ENCODE measurements at regions not wholly inside any gene's neighbourhood (a gene's known extent, or its start where the extent isn't known, plus 50 kb on each side); places are given as distances from the start of the nearest gene placed in this dataset.

GRCh38 chr13:21834521-21834920 is 163.6 kb downstream of the FGF9 start:
- Histone ChIP-seq H3K9ac (ENCODE audit: control insufficient read depth, extremely low read depth, insufficient read depth, low read length) (no peak overlapping the region), H3K27me3 (ENCODE audit: control insufficient read depth, extremely low read depth, insufficient read depth, low read length) (no peaks in the 10 kb centered on the region), H3K79me2 (ENCODE audit: control insufficient read depth, insufficient read depth, low read length) (no peaks in the 10 kb centered on the region), H3K36me3 (ENCODE audit: control insufficient read depth in 2 of 2, extremely low read depth in 1 of 2, insufficient read depth in 2 of 2, low read length in 2 of 2) (no peaks in the 10 kb centered on the region), H3K9me3 (ENCODE audit: control insufficient read depth, low read depth, low read length) (no peaks in the 10 kb centered on the region), H3K4me3 (ENCODE audit: control insufficient read depth in 2 of 3, extremely low read depth in 1 of 3, insufficient read depth in 2 of 3, low read depth in 1 of 3, low read length in 3 of 3) (no peak overlapping the region), H3K27ac (ENCODE audit: control insufficient read depth, insufficient read depth, low read length) (no peak overlapping the region), H4K20me1 (ENCODE audit: control insufficient read depth, extremely low read depth, insufficient read depth, low read length) (no peaks in the 10 kb centered on the region), H3K4me2 (ENCODE audit: control insufficient read depth, extremely low read depth, insufficient read depth, low read depth, low read length) (no peak overlapping the region), H3K4me1 (ENCODE audit: control insufficient read depth, extremely low read depth, insufficient read depth, low read length) (no peaks in the 10 kb centered on the region), H2AFZ (ENCODE audit: control insufficient read depth, low read length) (no peak overlapping the region), H3K9me1 (ENCODE audit: control insufficient read depth, extremely low read depth, insufficient read depth, low read length) (no peaks in the 10 kb centered on the region)
- TF ChIP-seq CTCF (optimal IDR thresholded peaks at IDR 0.05 in 1 of 3, IDR thresholded peaks at IDR 0.05 in 1 of 3, conservative IDR thresholded peaks at IDR 0.05 in 1 of 3; ENCODE audit: extremely low read depth in 1 of 3, insufficient read depth in 2 of 3, low read length in 3 of 3) (no peak), EZH2 (IDR thresholded peaks at IDR 0.05; ENCODE audit: low read length) (no peak)
- FAIRE-seq (no peak), DNase-seq (ENCODE audit: low read depth, low spot score) (no peak)
- dilution Hi-C loops (cut with MboI; ENCODE audit: extremely low pct_ligation_motif_present, low sequenced_read_pairs): no loop called here

- dilution Hi-C loops (cut with MboI; ENCODE audit: extremely low pct_ligation_motif_present, low sequenced_read_pairs): no loop called here
- no peak overlapping the region for H3K4me3 ChIP-seq (ENCODE audit: control insufficient read depth in 2 of 3, extremely low read depth in 1 of 3, insufficient read depth in 2 of 3, low read depth in 1 of 3, low read length in 3 of 3)
- FAIRE-seq: no peak
These were observed 166.4 kb downstream of the FGF9 start for GRCh38 chr13:21837288-21837687.

More at GRCh38 chr13:21837288-21837687, 166.4 kb downstream of the FGF9 start:
- Histone ChIP-seq H3K4me2 (ENCODE audit: control insufficient read depth, extremely low read depth, insufficient read depth, low read depth, low read length) (no peak overlapping the region), H2AFZ (ENCODE audit: control insufficient read depth, low read length) (no peak overlapping the region), H3K9ac (ENCODE audit: control insufficient read depth, extremely low read depth, insufficient read depth, low read length) (no peak overlapping the region), H4K20me1 (ENCODE audit: control insufficient read depth, extremely low read depth, insufficient read depth, low read length) (no peaks in the 10 kb centered on the region), H3K36me3 (ENCODE audit: control insufficient read depth in 2 of 2, extremely low read depth in 1 of 2, insufficient read depth in 2 of 2, low read length in 2 of 2) (no peaks in the 10 kb centered on the region), H3K79me2 (ENCODE audit: control insufficient read depth, insufficient read depth, low read length) (no peaks in the 10 kb centered on the region), H3K27me3 (ENCODE audit: control insufficient read depth, extremely low read depth, insufficient read depth, low read length) (no peaks in the 10 kb centered on the region), H3K9me1 (ENCODE audit: control insufficient read depth, extremely low read depth, insufficient read depth, low read length) (no peaks in the 10 kb centered on the region), H3K9me3 (ENCODE audit: control insufficient read depth, low read depth, low read length) (no peaks in the 10 kb centered on the region), H3K4me1 (ENCODE audit: control insufficient read depth, extremely low read depth, insufficient read depth, low read length) (no peaks in the 10 kb centered on the region), H3K27ac (ENCODE audit: control insufficient read depth, insufficient read depth, low read length) (no peak overlapping the region)
- no peak for DNase-seq (ENCODE audit: low read depth, low spot score)
- TF ChIP-seq CTCF (optimal IDR thresholded peaks at IDR 0.05 in 1 of 3, IDR thresholded peaks at IDR 0.05 in 1 of 3, conservative IDR thresholded peaks at IDR 0.05 in 1 of 3; ENCODE audit: extremely low read depth in 1 of 3, insufficient read depth in 2 of 3, low read length in 3 of 3): no peak
- TF ChIP-seq EZH2 (IDR thresholded peaks at IDR 0.05; ENCODE audit: low read length): no peak

Measured in keratinocyte (primary cell).